ENCODE measurements at regions not wholly inside any gene's neighbourhood (a gene's known extent, or its start where the extent isn't known, plus 50 kb on each side); places are given as distances from the start of the nearest gene placed in this dataset.

DNA sequence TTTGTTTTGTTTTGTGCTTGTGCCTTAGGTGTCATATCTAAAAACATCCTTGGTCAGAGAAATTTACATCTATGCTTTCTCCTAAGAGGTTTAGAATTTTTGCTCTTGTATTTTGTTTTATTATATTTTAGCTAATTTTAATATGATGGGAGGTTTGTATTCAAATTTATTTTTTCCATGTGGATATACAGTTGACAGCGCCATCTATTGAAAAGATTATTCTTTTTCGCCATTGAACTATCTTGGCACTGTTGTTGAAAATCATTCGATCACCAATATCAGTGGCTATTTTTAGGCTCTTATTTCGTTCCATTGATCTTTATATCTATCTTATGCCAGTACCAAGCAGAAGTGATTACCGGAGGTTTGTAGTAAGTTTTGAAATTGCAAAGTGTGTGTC is 510.3 kb downstream of the BRD1 start:
- TF ChIP-seq, protein P1, sequence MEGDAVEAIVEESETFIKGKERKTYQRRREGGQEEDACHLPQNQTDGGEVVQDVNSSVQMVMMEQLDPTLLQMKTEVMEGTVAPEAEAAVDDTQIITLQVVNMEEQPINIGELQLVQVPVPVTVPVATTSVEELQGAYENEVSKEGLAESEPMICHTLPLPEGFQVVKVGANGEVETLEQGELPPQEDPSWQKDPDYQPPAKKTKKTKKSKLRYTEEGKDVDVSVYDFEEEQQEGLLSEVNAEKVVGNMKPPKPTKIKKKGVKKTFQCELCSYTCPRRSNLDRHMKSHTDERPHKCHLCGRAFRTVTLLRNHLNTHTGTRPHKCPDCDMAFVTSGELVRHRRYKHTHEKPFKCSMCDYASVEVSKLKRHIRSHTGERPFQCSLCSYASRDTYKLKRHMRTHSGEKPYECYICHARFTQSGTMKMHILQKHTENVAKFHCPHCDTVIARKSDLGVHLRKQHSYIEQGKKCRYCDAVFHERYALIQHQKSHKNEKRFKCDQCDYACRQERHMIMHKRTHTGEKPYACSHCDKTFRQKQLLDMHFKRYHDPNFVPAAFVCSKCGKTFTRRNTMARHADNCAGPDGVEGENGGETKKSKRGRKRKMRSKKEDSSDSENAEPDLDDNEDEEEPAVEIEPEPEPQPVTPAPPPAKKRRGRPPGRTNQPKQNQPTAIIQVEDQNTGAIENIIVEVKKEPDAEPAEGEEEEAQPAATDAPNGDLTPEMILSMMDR (IDR thresholded peaks at IDR 0.05; ENCODE audit: insufficient read depth, low read depth, low read length) = no peak
- Histone ChIP-seq H3K4me3 (ENCODE audit: low read depth, low read length) (no peak overlapping the region), H3K36me3 (ENCODE audit: control insufficient read depth, insufficient read depth, low read length) (no peaks in the 10 kb centered on the region), H3K27me3 (ENCODE audit: control insufficient read depth, insufficient read depth, low read length) (no peaks in the 10 kb centered on the region)
- no peak for DNase-seq (ENCODE audit: low read depth)
- POLR2A ChIA-PET = no interaction called here
- CTCF ChIA-PET = no interaction called here

- TF ChIP-seq, protein P1 (IDR thresholded peaks at IDR 0.05; ENCODE audit: insufficient read depth, low read depth, low read length) = no peak
- no peak for DNase-seq (ENCODE audit: low read depth)
- no peaks in the 10 kb centered on the region for H3K36me3 ChIP-seq (ENCODE audit: control insufficient read depth, insufficient read depth, low read length)
- CTCF ChIA-PET = no interaction called here
- no peaks in the 10 kb centered on the region for H3K27me3 ChIP-seq (ENCODE audit: control insufficient read depth, insufficient read depth, low read length)
- no peak overlapping the region for H3K4me3 ChIP-seq (ENCODE audit: low read depth, low read length)
- POLR2A ChIA-PET = no interaction called here
These were observed 515.1 kb downstream of the BRD1 start for GRCh38 chr22:49312601-49313000.

DNA sequence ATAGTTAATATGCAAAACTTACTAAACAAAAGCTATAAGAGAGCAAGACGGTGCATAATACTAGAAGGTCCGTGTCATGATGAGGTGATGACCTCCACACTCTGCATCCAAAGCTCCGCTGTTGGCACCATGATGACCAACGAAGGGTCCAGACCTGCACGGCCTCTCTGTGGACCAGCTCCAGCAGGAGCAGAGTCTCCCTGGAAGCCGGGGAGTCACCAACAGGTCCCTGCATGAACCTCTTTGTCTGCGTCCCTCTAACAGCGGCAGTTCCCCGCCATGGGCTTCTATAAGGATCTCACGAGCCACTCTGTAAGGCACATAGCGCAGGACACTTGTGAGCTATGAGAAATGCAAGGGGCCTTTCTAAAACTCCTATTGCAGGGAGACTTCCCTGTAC is 517.3 kb downstream of the BRD1 start:
- Histone ChIP-seq H3K4me3 (ENCODE audit: low read depth, low read length) (no peak overlapping the region), H3K27me3 (ENCODE audit: control insufficient read depth, insufficient read depth, low read length) (no peaks in the 10 kb centered on the region), H3K36me3 (ENCODE audit: control insufficient read depth, insufficient read depth, low read length) (no peaks in the 10 kb centered on the region)
- ChIA-PET POLR2A (no interaction called here), CTCF (no interaction called here)
- TF ChIP-seq, protein P1 (IDR thresholded peaks at IDR 0.05; ENCODE audit: insufficient read depth, low read depth, low read length) = no peak
- no peak for DNase-seq (ENCODE audit: low read depth)

DNA sequence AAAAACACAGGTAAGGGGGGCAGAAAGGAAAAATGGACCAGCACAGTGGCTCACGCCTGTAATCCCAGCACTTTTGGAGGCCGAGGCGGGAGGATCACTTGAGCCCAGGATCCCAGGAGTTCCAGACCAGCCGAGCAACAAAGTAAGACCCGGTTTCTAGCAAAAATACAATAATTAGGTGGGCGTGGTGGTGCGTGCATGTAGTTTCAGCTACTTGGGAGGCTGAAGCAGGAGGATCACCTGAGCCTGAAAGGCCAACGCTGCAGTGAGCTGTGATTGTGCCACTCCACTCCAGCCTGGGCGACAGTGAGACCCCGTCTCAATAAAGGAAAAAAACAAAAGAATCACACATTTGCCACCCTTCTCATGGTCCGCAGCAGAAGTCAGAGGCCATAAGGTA is 519.4 kb downstream of the BRD1 start:
- ChIA-PET POLR2A (no interaction called here), CTCF (no interaction called here)
- DNase-seq (ENCODE audit: low read depth) = no peak
- Histone ChIP-seq H3K4me3 (ENCODE audit: low read depth, low read length) (no peak overlapping the region), H3K27me3 (ENCODE audit: control insufficient read depth, insufficient read depth, low read length) (no peaks in the 10 kb centered on the region), H3K36me3 (ENCODE audit: control insufficient read depth, insufficient read depth, low read length) (no peaks in the 10 kb centered on the region)
- TF ChIP-seq, protein P1 (IDR thresholded peaks at IDR 0.05; ENCODE audit: insufficient read depth, low read depth, low read length) = no peak

- Histone ChIP-seq H3K4me3 (ENCODE audit: low read depth, low read length) (no peak overlapping the region), H3K36me3 (ENCODE audit: control insufficient read depth, insufficient read depth, low read length) (no peaks in the 10 kb centered on the region), H3K27me3 (ENCODE audit: control insufficient read depth, insufficient read depth, low read length) (no peaks in the 10 kb centered on the region)
- CTCF ChIA-PET = no interaction called here
- DNase-seq (ENCODE audit: low read depth) = no peak
- TF ChIP-seq, protein P1 (IDR thresholded peaks at IDR 0.05; ENCODE audit: insufficient read depth, low read depth, low read length) = no peak
- POLR2A ChIA-PET = no interaction called here
These were observed 519.8 kb downstream of the BRD1 start for GRCh38 chr22:49307870-49308269.

All from BJ (cell line).